ENCODE measurements at regions not wholly inside any gene's neighbourhood (a gene's known extent, or its start where the extent isn't known, plus 50 kb on each side); places are given as distances from the start of the nearest gene placed in this dataset.
"Not testable (repeated sequence)": the region's sequence is repeated elsewhere in the genome, so short reads cannot be mapped to it uniquely, and the experiment has no call there.

DNA sequence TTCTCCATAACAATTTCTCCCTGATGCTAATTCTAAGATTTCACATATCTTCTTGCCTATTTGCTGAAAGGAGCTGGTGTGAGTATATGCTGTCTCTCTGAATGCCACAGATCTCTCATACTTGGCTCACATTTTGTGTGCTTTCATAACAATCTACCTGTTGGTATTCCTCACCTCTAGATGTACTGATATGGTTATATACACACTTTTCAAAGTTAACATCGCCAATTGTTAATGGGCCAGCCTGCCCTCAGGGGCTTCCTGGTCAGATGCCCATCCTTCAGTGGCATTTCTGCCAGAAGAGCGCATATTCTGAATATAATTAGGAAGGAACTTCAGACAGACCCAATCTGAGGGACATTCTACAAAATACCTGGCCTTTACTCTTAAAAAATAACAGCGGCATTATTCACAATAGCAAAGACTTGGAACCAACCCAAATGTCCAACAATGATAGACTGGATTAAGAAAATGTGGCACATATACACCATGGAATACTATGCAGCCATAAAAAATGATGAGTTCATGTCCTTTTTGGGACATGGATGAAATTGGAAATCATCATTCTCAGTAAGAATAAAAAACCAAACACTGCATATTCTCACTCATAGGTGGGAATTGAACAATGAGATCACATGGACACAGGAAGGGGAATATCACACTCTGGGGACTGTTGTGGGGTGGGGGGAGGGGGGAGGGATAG lies 123.9 kb upstream of the FAT1 start:
- DNase-seq: not testable (repeated sequence)

DNA sequence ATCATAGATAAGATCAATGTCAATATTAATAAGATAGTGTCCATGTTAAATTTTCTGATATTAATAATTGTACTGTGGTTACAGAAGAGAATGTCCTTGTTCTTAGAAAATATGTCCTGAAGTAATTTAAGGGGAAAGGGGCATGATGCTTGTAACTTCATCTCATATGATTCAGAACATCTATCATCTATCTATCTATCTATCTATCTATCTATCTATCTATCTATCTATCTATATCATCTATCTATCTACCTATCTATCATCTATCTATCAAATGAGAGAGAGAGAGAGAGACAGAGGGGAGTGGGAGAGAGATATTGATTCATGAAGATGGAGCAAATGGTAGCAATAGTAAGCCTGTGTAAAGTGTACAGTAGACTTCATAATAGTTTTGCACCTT lies 124.8 kb upstream of the FAT1 start:
- no peak for DNase-seq

DNA sequence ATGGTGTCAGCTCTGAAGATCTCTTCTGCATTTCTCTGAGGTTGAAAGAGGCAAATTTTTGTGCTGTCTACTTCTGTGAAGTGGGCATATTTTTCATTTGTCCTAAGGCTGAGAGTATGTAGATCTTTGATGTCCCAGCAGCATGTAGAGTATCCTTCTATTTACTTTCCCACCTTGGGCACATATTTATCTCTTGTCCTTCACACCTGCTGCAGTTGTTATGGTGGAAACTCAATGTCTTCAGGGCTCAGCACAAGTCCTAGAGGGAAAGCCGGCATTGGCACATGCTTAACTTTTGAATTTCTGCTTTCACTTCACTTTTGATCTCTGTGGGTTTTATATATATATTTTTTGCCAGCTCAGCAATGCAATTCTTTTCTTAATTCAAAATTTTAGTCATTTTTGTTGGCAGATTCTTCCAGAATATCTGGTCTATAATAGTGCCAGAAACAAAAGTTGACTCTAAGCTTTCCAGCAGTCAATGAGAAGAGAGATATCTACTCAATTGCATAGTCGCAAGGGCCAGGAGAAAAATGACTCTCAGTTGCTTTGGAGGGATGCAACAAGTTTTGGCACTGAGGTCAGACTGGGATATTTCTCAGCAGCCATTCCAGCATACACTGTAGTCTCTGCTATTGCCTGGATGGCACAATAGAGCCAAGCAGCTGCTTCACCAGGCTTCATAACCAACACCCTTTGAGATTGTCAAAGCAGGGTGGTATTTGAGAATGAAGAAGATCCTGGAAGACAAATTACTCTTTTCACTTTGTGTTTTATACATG lies 127.8 kb upstream of the FAT1 start:
- DNase-seq: no peak

DNA sequence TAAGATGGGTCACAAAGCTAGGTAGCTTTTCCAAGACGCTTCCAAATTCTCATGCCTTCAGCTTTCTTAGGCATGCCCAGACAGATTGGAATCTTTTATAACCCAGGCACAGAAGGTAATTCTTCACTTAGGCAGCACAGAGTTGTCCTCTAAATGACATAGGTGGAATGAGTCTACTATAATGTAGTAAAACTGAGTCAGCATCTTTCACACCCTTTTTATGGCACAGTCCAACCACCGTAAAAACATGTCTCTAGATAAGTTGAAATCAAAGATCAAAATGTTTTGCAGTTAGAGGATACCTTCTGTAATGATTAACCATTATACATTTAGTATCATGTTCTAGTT lies 128.4 kb upstream of the FAT1 start:
- DNase-seq: no peak

DNA sequence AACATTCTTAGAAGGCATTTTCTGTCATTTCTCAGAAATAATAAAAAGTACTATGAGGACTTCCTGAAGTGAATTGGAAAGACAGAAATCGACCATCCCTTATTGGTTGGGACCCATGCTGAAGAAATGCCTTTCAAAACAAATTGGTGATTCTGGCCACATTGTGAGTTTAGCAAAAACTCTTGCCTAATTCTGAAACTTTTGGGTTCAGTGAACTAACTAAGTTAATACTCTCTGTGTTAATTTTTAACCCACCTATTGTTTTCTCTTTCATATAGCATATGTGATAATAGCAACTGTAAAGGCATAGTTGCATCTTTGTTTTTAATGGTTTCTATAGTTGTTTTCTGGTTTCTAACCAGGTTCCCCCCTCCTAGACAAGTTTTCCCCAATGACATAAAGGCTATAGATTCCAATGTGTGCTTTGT lies 129.3 kb upstream of the FAT1 start:
- no peak for DNase-seq

DNA sequence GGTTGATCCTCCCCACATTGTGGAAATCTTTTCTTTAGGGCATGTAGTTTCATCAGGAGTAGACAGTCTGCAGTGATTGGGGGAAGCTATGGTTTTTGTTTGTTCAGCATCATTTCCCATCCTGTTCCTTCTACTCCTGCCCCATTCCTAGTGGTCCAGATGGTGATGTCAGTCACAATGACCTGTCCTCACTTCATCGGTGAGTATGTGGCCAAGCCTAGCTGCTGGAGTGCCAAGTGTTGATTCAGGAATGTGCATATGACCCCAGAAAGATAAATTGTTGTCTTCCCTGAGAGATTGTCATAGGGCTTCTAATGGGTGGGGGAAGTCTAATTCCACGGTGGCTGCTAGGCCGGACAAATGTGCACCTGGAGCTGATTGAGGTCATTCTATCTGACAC lies 130.6 kb upstream of the FAT1 start:
- no peak for DNase-seq

DNA sequence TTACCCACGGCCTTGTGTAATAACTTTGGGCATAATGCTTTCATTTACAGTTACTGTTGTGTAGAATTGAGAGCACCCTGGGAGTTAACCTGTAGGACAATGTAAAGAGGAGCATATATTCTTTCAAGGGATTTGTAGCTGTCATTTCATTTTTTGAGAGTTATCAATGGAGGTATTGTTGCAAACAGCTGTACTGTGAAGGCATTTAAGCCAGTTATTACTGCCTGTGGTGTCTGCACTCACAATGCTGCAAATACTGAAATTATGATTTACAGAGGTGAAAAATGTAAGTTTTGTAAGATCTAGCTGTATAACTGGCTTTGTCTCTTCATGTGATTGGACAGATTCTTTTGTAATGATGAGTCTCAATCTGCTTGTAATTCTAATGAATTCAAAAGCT lies 131.5 kb upstream of the FAT1 start:
- no peak for DNase-seq

DNA sequence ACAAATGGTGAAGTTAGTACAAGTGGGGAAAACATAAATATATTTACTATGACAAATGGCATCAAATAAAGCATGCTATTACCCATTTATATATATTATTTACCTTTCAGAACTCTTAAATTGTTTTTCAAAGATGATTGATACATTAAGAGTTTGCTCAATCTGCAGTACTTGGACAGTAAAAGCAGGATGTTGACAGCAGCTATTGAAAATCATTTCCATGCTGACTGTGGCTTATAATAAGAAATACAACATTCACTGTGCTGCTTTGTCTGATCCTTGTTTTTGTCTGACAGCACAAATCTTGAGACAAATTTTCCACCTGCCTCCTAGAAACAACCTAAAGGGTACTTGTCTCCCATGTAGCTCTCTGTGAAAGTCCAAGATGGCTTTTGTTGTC lies 134.1 kb upstream of the FAT1 start:
- no peak for DNase-seq

DNA sequence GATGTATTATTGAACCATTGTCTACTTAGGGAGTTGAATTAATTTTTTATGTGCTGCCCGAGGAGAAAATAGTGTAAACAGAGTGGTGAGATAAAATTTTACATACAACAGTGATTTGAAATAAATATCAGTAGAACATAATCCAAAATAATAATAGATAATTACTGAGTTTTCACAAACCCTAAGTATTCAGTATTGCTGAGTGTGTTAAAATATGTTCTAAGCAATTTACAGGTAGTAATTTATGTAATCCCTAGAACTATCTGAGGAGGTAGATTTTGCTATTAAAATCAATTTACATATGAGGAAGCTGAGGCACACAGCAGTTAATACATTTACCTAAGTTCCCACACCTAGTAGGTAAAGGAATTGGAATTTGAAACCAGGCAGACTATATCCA lies 134.7 kb upstream of the FAT1 start:
- DNase-seq: no peak

DNA sequence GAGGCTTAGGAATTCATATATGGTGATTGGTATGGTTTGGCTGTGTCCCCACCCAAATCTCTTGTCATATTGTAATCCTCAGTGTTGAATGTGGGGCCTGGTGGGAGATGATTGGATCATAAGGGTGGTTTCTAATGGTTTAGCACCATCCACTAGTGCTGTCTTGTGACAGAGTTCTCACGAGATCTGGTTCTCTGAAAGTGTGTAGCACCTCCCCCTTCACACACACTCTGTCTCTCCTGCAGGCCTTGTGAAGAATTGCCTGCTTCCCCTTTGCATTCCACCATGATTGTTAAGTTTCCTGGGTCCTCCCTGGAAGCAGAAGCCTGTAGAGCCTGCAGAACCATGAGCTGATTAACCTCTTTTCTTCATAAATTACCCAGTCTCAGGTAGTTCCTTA lies 135.8 kb upstream of the FAT1 start:
- DNase-seq: no peak

DNA sequence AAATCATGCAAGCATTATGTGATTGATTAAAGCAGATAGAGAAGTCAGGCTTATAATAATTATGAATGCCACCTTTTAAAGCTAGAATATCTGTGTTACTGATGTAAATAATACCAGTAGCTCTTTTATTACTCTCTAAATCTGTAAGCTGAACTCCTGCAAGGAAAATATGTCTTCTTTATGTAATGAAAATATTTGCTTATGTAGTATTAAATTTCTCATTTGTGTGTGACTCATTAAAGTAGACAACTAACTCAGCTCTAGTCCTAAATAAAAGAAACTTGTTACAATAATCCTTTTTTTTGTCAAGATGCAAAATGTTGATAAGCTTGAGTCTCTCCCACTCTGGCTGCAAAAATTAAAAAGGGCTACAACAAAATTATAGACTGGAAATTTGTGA lies 137.7 kb upstream of the FAT1 start:
- DNase-seq: no peak

DNA sequence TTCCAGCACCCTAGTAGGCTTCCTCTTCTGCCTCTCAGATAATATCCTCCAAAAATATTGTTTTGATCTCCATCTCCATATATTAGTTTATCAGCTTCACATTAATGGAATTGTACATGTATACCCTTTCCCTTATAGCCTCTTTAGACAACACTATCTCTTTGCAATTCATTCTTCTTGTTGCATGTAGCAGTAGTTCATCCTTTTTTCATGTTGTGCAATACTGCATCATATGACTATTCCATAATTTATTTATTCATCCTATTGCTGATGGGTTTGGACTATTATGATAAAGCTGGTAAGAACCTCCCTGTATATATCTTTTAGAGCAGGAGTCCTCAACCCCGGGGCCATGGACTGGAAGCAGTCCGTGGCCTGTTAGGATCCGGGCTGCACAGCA lies 148.2 kb upstream of the FAT1 start:
- DNase-seq: no peak

DNA sequence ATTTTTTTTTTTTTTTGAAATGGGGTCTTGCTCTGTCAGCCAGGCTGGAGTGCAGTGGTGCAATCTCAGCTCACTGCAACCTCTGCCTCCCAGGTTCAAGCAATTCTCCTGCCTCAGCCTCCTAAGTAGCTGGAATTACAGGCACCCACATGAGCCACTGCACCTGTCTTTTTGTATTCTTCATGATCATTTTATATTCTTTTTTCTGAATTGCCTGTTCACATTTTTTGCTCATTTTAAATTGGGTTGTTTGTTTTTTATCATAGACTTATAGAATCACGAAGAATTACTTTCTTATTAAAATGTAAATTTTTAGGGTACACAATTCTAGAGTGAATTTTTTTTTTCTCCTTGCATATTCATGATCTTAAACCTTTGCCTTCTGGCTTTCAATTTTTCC lies 149.4 kb upstream of the FAT1 start:
- not testable (repeated sequence) for DNase-seq

DNA sequence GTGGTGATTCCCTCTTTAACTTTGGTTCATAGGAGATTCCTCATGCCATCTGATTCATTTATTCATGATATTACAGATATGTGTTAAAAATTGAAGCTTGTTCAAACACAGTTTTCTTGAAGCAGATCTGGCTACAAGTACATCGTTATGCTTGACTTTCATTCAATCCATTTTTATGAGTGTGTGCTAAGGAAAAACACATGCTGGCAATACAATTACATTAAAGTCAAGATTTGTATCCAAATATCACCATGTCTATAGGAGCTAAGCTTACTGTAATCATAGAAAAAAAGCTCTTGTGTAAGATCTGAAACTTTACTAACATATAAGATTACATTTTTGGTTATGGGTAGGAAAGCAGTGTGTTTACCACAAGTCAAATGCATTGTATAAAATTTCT lies 151.8 kb upstream of the FAT1 start:
- DNase-seq: no peak

DNA sequence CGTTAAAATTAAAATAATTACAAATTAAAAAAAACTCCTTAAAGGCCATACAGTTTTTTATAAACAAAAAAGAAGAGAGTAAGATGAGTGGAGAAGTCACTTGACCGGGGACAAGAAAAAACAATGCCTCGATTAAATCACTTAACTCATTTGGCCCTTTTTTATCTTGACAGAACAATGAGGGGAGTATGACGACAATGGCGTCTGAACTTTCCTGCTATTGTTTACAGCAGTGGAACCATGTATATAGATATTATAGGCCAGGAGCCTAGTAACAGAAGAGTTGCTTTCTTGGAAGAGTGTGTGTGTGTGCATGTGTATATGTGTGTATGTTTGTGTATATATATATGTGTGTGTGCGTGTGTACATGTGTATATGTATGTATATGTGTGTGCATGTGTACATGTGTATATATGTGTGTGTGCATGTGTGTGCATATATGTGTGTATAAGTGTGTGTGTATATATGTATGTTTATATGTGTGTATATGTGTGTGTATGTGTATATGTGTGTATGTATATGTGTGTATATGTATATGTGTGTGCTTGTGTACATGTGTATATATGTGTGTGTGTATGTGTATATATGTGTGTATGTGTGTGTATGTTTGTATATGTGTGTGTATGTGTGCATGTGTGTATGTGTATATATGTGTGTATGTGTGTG lies 153.4 kb upstream of the FAT1 start:
- no peak for DNase-seq

DNA sequence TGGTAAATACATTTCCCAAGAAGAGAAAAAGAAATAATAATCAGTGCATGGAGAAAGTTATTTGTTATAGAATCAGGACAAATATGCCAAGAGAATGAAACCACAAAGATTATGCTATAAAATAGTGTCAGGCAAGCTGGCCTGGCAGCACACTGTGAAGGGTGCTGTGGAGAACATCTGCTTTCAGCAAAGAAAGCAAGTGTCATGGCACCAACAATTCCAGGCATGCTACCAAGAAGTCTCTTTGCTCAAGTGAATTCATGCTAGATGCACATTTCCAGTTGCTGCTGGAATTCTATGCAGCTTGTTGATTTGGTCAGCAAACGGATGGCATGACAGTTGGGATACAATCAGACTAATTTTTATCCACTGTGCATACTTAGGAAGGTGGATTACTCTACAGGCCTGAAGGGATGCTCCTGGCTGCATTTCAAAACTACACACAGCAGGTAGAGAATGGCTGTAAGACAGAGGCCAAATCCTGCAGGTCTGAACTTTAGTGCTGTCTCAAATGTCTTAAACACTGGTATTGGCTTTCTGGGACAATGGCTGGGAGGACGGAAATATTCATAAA lies 154.6 kb upstream of the FAT1 start:
- no peak for DNase-seq

DNA sequence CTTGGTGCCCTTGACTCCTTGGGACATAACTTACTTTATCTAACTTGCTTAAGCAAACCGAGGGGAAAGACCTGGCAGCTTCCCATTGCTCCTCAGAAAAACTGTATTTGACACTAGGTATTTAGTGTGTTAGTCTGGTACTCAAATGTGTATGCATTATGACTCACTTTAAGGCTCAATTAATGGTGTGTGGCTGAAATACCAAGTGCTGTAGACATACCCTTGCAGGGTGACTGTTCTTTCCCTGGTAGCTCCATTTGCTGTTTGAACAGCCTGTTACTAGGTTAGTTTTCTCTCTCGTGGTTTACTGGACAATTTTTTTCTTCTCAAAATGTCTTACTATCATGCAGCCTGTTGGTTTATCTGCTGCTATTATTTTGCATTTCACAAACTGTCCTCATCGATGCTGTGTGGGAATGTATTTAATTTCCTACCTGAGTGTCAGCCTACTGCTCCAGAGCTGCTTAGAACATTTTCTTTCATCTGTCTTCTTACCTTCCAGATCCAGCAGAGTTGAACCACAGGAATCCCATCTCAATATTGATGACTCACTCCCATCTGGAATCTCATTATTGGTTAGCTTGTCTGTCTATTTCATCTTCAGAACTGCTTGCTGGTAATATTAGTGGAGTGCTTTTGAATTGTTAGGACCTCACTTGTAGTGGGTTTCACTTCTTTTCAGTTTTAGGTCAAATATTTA lies 158.0 kb upstream of the FAT1 start:
- DNase-seq: no peak

DNA sequence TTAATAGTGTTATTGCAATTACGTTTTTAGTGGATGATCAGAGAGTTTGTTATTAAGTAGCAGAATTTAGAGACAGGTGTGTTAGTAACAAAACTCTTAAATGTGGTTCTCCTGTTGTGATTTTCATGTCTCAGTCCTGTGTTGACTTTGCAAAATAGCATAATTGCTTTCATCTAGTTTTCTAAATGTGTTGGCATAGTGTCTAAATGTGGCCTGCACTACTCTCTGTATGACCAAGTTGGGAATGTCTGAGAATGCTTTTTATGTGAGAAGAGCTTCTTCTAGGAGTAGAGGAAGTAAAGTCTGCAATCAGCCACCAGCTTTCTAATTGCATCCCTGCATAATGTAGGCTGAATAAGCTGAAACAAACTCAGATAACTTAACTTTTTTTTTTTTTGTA lies 158.6 kb upstream of the FAT1 start:
- no peak for DNase-seq

DNA sequence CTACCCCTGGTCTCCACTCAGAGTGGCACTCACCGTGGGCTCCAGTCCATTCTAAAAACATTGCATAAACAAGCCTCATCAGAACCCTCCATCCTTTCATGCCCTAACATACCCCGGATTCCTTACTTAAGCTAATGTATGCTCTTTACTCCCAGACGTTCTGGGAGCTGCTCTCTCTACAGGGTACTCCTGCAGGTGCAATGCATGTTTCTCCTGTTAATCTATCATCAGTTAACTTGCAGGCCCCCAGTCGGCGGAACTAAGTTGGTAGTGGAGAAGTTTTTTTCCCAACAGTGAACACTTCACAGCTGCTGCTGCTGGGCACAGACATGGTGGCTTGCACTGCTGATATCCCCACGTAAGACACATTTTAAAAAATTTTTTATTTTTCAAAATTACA lies 161.6 kb upstream of the FAT1 start:
- DNase-seq: no peak

DNA sequence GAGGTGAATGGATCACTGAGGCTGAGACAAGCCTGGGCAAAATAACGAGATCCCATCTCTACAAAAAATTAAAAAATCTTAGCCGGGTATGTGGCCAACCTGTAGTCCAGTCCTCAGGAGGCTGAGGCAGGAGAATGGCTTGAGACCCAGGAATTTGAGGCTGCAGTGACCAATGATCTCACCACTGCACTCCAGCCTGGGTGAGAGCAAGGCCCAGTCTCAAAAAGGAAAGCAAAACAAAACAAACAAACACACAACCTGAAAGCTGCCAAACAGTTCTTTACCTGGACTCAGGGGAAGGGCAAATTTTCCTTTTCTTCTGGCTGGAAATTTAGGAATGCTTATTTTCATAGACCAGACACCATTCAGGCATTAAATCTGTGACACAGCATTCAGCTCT lies 163.1 kb upstream of the FAT1 start:
- no peak for DNase-seq

DNA sequence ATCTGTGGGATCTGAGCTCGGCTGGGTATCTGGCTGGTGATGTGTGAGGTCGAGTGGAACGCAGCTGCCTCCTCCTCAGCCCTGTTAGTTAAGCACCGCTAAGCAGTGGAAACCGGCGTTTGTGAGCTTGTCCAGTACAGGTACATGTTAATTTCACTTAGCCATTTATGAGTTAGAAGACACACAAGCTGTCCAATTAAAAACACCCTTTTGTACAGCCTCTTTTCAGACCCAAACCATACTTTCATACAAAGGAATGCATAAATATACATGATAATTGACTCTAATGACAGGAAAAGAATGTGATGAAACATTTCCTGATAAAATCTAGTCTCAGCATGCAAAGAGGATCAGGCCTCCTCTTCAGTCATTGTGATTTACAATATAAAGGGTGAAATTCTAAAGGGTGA lies 163.6 kb upstream of the FAT1 start:
- DNase-seq: no peak

DNA sequence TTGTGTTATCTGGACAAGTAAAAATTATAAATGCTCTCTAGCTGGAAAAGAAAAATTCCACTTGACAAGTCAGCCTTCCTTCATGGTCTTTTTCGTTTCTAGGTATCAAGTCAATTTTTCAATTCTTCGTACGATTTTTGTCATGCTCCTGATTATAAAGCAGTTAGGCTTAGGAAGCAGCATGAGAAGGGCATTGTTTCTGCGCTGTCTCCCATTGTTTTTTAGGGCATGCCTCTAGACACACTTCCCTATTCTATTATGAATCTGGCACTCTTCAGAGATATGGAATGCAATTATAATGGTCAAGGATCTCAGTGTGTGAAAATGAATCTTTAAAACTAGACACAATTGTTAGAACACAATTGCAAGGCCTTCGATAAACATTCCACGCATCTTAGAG lies 164.1 kb upstream of the FAT1 start:
- DNase-seq: no peak

DNA sequence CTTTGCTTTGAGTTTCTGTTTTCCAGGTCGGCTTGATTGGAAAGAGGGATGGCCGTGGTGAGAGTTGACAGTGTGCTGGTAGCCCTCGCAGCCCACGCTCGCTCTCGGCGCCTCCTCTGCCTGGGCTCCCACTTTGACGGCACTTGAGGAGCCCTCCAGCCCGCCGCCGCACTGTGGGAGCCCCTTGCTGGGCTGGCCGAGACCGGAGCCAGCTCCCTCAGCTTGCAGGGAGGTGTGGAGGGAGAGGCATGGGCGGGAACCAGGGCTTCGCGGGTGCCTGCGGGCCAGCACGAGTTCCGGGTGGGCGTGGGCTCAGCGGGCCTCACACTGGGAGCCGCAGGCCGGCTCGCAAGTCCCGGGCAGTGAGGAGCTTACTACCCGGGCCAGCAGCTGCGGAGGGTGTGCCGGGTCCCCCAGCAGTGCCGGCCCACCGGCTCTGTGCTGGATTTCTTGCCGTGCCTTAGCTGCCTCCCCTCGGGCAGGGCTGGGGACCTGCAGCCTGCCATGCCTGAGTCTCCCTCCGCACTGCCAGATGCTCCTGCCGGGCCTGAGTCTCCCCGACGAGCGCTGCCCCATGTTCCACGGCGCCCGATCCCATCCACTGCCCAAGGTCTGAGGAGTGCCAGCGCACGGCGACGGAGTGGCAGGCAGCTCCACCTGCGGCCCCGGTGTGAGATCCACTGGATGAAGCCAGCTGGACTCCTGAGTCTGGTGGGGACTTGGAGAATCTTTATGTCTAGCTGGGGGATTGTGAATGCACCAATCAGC lies 166.4 kb upstream of the FAT1 start:
- DNase-seq: no peak

Measured in suppressor macrophage treated with lipopolysaccharide for 1 hour (primary cell).